ENCODE measurements at regions not wholly inside any gene's neighbourhood (a gene's known extent, or its start where the extent isn't known, plus 50 kb on each side); places are given as distances from the start of the nearest gene placed in this dataset.
"Not testable (repeated sequence)": the region's sequence is repeated elsewhere in the genome, so short reads cannot be mapped to it uniquely, and the experiment has no call there.

GRCh38 chr7:119733127-119733879, 539.7 kb upstream of the KCND2 start:
- intact Hi-C loops (cut with micrococcal nuclease) = no loop called here
- no peaks in the 10 kb centered on the region for H3K9me3 Mint-ChIP-seq
- TF ChIP-seq, protein P1, sequence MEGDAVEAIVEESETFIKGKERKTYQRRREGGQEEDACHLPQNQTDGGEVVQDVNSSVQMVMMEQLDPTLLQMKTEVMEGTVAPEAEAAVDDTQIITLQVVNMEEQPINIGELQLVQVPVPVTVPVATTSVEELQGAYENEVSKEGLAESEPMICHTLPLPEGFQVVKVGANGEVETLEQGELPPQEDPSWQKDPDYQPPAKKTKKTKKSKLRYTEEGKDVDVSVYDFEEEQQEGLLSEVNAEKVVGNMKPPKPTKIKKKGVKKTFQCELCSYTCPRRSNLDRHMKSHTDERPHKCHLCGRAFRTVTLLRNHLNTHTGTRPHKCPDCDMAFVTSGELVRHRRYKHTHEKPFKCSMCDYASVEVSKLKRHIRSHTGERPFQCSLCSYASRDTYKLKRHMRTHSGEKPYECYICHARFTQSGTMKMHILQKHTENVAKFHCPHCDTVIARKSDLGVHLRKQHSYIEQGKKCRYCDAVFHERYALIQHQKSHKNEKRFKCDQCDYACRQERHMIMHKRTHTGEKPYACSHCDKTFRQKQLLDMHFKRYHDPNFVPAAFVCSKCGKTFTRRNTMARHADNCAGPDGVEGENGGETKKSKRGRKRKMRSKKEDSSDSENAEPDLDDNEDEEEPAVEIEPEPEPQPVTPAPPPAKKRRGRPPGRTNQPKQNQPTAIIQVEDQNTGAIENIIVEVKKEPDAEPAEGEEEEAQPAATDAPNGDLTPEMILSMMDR (IDR thresholded peaks at IDR 0.05) = no peak
- DNase-seq (no peak), ATAC-seq (ENCODE audit: low read depth) (no peak)
- H3K4me3 Mint-ChIP-seq = no peak overlapping the region
- no peaks in the 10 kb centered on the region for H3K4me1 Mint-ChIP-seq
- ChIA-PET CTCF (no interaction called here), POLR2A (no interaction called here)
- H3K27me3 Mint-ChIP-seq = no peaks in the 10 kb centered on the region
- H3K36me3 Mint-ChIP-seq (ENCODE audit: low read depth) = no peaks in the 10 kb centered on the region
- H3K27ac Mint-ChIP-seq = no peak overlapping the region

- POLR2A ChIA-PET = no interaction called here
These were observed 535.6 kb upstream of the KCND2 start for GRCh38 chr7:119737390-119737789.

DNA sequence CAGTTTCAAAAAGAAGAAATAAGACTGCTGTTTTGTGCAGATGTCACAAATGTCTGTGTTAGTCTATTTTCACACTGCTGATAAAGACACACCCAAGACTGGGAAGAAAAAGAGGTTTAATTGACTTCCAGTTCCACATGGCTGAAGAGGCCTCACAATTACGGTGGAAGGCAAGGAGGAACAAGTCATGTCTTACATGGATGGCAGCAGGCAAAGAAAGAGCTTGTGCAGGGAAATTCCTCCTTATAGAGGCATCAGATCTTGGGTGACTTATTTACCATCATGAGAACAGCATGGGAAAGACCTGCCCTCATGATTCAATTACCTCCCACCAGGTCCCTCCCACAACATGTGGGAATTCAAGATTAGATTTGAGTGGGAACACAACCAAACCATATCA, 527.7 kb upstream of the KCND2 start:
- H3K36me3 Mint-ChIP-seq (ENCODE audit: low read depth); H3K4me1 Mint-ChIP-seq; POLR2A ChIA-PET; intact Hi-C loops (cut with micrococcal nuclease); H3K27me3 Mint-ChIP-seq; H3K4me3 Mint-ChIP-seq; ATAC-seq (ENCODE audit: low read depth); DNase-seq; H3K27ac Mint-ChIP-seq; H3K9me3 Mint-ChIP-seq; CTCF ChIA-PET: not testable (repeated sequence)

More at GRCh38 chr7:119737390-119737789, 535.6 kb upstream of the KCND2 start:
- Mint-ChIP-seq H3K9me3 (no peaks in the 10 kb centered on the region), H3K36me3 (ENCODE audit: low read depth) (no peaks in the 10 kb centered on the region), H3K4me3 (no peak overlapping the region), H3K27ac (no peak overlapping the region), H3K4me1 (no peaks in the 10 kb centered on the region), H3K27me3 (no peaks in the 10 kb centered on the region)
- DNase-seq (no peak), ATAC-seq (ENCODE audit: low read depth) (no peak)
- TF ChIP-seq, protein P1 (IDR thresholded peaks at IDR 0.05) = no peak
- CTCF ChIA-PET = no interaction called here
- intact Hi-C loops (cut with micrococcal nuclease) = no loop called here

GRCh38 chr7:119748251-119748860, 524.6 kb upstream of the KCND2 start:
- no peak overlapping the region for H3K4me3 Mint-ChIP-seq
- intact Hi-C loops (cut with micrococcal nuclease) = no loop called here
- no peak for DNase-seq
- POLR2A ChIA-PET = no interaction called here
- no peaks in the 10 kb centered on the region for H3K27me3 Mint-ChIP-seq
- H3K9me3 Mint-ChIP-seq = no peaks in the 10 kb centered on the region
- H3K36me3 Mint-ChIP-seq (ENCODE audit: low read depth) = no peaks in the 10 kb centered on the region
- H3K27ac Mint-ChIP-seq = no peak overlapping the region
- no peak for ATAC-seq (ENCODE audit: low read depth)
- CTCF ChIA-PET = no interaction called here
- no peaks in the 10 kb centered on the region for H3K4me1 Mint-ChIP-seq
- TF ChIP-seq, protein P1 (IDR thresholded peaks at IDR 0.05) = no peak

DNA sequence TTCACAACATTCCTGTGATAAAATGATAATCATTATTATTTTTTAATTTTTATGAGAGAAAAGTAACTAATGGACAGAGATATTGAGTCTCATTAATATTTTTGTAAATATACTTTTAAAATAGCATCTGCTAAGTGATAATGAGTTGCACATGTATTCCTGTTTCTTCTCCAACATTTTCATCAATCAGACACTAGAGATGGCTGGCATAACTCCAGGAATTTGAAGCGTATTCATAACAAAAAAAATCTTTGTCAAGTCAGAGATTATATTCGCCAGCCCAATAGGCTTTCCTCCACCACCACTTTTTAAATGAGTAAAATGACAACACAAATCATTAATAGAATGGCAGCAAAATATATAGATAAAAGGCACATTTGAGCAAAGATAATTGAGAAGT, 524.0 kb upstream of the KCND2 start:
- H3K36me3 Mint-ChIP-seq (ENCODE audit: low read depth) = no peaks in the 10 kb centered on the region
- H3K27ac Mint-ChIP-seq = no peak overlapping the region
- H3K9me3 Mint-ChIP-seq = no peaks in the 10 kb centered on the region
- DNase-seq (no peak), ATAC-seq (ENCODE audit: low read depth) (no peak)
- TF ChIP-seq, protein P1 (IDR thresholded peaks at IDR 0.05) = no peak
- no peaks in the 10 kb centered on the region for H3K4me1 Mint-ChIP-seq
- intact Hi-C loops (cut with micrococcal nuclease) = no loop called here
- H3K4me3 Mint-ChIP-seq = no peak overlapping the region
- POLR2A ChIA-PET = no interaction called here
- H3K27me3 Mint-ChIP-seq = no peaks in the 10 kb centered on the region
- CTCF ChIA-PET = no interaction called here
